GM18499 (cell line): ENCODE measurements at regions not wholly inside any gene's neighbourhood (a gene's known extent, or its start where the extent isn't known, plus 50 kb on each side); places are given as distances from the start of the nearest gene placed in this dataset.

ENCODE experiments used
- ATAC-seq: cut with Tn5 transposase; IDR thresholded peaks from one replicate; pipeline ENCODE4 v1.9.1; 2021; ENCODE audit warnings: moderate number of reproducible peaks; ENCODE audit not compliant: insufficient read depth, unreplicated experiment

DNA sequence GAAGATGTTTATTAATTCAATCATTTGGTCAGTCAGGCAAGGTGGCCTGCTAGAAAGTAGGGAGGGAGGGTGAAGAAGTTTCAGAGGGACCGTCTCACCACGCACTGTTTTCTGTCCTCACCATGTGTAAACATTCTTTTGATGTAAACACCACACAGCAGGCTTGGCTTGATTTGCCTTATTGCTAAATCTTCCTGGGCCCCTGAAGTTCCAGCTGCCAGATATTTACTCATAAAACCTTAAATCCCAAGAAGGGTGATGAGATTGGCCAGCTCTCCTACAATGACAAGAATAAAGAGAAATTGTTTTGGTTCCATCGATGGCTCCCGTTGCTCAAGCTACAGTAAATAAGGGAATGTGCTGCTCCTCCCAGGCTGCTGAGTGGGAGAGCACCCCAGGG is 198.2 kb upstream of the TMTC4 start:
- no peak for ATAC-seq

DNA sequence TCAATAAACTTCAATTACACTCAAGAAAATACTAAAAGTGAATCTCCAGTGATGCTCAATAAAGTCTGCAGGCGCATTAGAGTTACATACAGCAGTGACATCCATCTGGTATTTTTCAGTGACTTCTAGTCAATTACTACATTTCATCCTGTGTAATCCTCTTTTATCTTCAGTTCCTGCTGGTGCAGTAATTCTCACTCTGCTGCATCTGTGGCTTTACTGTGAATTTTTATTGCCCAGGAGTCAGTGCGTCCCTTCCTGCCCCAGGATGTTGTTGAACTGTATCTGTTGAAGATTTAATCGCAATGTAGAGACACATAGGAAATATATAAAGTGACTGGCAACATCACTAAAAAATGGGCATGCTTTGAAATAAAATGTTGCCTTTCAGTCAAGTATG is 196.3 kb upstream of the TMTC4 start:
- ATAC-seq, result no peak

- no peak for ATAC-seq
Measured at GRCh38 chr13:100860866-100861265, 186.3 kb upstream of the TMTC4 start.

DNA sequence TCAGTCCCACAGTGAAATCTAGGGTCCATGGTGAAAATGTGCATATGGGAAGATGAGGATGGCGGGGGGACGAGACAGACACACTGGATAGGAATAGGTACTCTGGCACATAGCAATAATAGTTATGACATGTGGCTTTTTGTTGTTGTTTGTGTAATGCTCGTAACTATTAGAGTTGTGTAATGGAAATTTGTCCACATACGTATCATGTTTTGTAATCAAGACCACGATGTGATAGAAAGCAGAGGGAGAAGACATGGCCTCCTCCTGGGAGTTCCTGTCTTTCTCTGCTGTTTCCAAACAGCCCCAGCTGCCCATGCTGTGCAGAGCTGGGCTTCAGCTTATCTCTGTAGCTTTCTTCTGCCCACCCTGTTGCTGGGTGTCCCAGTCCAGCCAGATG is 185.3 kb upstream of the TMTC4 start:
- ATAC-seq, result no peak

DNA sequence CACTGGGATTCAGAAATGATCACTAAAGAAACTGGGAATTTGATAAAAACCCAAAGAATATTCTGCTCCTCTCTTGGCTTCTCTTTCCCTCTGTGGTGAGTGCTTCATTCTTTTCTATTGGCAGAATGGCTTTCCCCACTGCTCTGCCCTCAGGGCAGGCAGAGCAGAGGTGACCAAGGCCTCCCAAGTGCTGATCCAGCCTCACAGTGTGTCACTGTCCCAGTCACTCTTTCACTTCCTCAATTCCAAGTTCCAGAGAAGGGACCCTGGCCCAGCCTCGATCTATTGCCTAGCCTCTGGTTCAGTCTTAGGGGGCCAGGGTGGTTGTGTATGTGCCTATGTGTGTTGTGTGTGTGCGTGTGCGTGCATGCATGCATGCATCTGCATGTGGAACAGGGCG is 180.6 kb upstream of the TMTC4 start:
- ATAC-seq, result no peak

DNA sequence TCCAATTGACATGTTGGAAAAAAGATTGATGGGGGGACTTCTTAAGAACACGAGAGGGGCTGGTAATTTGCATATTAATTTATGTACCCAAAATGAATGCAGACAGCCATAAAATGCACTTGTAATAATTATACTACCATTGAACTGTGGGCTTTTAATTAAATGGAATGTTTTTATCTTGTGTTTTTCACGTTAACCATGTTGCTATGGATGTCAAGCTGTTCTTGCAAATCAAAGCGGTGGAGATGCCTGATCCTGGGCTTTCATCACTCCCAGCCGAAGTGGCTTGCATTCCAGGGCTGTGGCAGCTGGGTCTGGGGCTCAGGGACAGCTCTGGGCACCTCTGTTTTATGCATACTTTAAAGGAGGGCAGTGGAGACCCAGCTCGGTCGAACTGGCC is 179.4 kb upstream of the TMTC4 start:
- ATAC-seq, result no peak

- ATAC-seq, result no peak
Measured at GRCh38 chr13:100853434-100853833, 178.8 kb upstream of the TMTC4 start.

- ATAC-seq, result no peak
Measured at GRCh38 chr13:100852146-100852545, 177.6 kb upstream of the TMTC4 start.

- ATAC-seq, result no peak
Measured at GRCh38 chr13:100848304-100848703, 173.7 kb upstream of the TMTC4 start.

- no peak for ATAC-seq
Measured at GRCh38 chr13:100845128-100845757, 170.6 kb upstream of the TMTC4 start.

- ATAC-seq, result no peak
Measured at GRCh38 chr13:100842136-100842535, 167.5 kb upstream of the TMTC4 start.

GRCh38 chr13:100838387-100838786 is 163.8 kb upstream of the TMTC4 start:
- ATAC-seq, result no peak

- ATAC-seq, result no peak
Measured at GRCh38 chr13:100837631-100838030, 163.0 kb upstream of the TMTC4 start.

DNA sequence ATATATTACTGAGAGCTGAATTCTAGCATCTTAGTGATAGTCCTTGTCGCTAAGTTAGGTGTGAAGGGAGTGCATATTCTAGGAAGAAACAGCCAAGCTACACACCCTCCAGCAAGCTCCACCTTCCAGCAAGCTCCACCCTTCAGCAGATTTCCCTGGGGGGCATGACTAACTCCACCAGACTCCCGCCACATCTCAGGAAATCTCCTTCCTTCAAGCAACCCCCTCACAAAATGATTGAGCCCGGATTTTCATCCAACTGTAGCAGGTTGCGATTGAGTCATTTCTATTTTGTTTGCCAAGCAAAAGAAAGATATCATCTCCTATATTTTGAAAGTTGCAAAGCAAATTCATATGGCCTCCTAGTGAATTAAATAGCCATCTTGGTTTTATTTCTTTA is 162.1 kb upstream of the TMTC4 start:
- ATAC-seq, result no peak

GRCh38 chr13:100835695-100836094 is 161.1 kb upstream of the TMTC4 start:
- ATAC-seq, result no peak

DNA sequence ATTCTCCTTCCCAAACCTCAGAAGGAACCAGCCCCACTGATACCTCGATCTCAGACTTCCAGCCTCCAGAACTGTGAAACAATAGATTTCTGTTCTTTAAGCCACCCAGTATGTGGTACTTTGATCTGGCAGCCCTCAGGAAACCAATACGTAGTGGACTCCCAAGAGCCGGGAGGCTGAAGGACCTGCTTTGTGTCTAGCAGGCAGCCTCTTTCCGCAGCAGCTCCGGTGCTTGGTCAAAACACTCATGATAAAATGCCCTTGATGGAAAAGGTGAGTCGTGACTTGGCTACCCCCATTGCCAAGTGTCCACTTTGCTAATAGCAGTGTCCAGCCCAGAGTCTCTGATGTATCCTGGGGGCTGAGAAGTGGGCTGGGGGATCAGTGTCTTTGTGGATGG is 158.8 kb upstream of the TMTC4 start:
- no peak for ATAC-seq

DNA sequence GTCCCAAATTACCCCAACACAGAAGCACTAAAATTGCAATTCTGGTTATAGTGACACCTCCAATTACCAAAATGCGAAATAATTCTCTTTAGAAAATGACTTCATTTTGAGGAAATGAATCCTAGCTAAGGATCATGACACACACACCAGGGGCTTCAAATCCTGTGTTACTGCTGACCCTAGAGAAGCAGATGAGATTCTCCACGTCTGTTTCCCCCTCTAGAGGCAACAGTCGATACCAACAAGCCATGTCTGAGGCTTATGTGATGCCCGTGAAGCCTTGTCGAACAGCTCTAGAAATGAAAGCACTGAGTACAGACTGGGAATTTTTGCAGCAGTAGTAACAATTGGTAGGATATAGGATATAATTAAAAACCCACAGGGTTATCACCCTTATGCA is 153.6 kb upstream of the TMTC4 start:
- no peak for ATAC-seq

DNA sequence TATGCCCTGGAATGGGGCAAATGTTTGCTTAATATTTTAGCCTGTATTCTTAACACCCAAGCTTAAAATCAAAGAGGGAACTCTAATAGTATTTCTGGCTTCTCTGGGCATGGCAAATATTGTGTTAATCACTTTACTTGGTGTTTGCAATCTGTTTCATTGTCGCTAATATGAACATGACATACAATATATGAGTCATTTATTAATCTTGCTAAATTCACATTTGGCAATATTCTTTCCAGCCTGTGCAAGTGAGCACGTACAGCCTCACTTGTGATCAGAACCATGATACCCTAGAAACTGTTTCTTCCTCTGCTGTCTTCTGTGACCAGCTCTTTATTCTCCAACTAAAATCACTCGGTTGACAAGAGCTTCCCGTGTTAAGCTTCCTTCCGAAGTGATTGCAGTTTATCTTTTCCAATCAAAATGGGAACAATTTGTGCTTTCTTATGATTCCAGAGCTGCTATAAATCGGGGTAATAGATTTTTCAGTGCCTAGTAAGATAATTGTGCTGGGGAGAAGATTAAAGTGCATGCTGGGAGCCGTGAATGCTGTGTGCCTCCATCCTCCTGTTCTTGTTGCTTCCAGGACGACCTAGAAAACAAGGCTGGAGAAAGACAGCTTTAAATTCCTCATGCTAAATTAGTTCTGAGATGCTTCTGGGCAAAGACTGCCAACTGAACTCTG is 153.0 kb upstream of the TMTC4 start:
- no peak for ATAC-seq

DNA sequence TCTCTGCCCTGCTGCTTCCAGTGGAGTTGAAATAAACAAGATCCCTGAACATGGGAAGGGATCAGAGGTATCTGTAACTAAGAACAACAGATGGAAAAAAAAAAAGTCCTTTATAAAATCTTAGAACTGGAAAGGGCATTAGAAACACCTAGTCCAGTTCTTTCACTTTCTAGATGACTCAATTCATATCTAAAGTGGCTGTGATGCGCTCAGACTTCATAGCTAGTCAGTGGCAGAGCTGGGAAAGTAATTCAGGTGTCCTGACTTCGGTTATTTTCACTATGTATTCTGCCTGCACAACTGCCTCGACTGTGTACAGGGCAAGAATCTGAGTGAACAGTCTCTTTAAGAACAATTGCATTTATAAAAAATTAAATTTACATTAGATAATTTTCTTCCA is 151.8 kb upstream of the TMTC4 start:
- ATAC-seq, result no peak

- no peak for ATAC-seq
Measured at GRCh38 chr13:100825557-100825956, 151.0 kb upstream of the TMTC4 start.

GRCh38 chr13:100824366-100824765 is 149.8 kb upstream of the TMTC4 start:
- ATAC-seq, result no peak

- ATAC-seq, result no peak
Measured at GRCh38 chr13:100823448-100823847, 148.9 kb upstream of the TMTC4 start.
